OCI-LY1 (cell line): ENCODE measurements at regions not wholly inside any gene's neighbourhood (a gene's known extent, or its start where the extent isn't known, plus 50 kb on each side); places are given as distances from the start of the nearest gene placed in this dataset.
A peak's percentile ranks its signal among the peaks of the same experiment; 100 is the strongest.

ENCODE experiments used
- CTCF ChIP-seq: fragments of 200-600 bp; sonication (generic), shearing (Covaris generic); IDR thresholded peaks from 2 replicates; pipeline ENCODE4 v1.5.1; 2017; ENCODE audit warnings: mild to moderate bottlenecking, antibody characterized with exemption, low read length, moderate library complexity, mixed read lengths
- EZH2 ChIP-seq: fragments of 200-600 bp; sonication (generic), shearing (Covaris generic); IDR thresholded peaks from 2 replicates; pipeline ENCODE4 v1.8.0; 2017; ENCODE audit warnings: borderline replicate concordance, mixed run types, mild to moderate bottlenecking, antibody characterized with exemption, low read length, moderate library complexity, mixed read lengths

DNA sequence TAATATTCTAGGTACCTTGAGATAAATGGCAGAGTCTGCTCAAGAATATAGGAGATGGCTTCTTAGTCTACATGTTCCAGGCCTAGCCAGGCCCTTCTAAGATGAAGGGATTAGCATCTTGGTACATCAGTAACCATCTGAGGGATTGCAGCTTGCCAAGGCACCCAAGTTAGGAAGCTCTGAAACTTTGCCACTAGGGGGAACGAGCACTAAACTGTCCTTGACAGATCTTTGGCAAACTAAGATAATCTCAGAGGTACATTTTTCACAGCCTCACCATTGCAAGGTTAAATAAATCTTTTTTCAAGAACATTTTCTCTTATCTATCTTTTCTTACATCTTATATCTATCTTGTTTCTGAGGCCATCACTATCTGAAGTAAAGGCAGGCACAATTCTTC lies 351.2 kb downstream of the RAP2B start:
- TF ChIP-seq CTCF (peak; percentile 32; the same call in 1 of the 2 replicates), EZH2 (no peak)
